Muscle layer of duodenum (tissue), 2 donors: ENCODE measurements at regions not wholly inside any gene's neighbourhood (a gene's known extent, or its start where the extent isn't known, plus 50 kb on each side); places are given as distances from the start of the nearest gene placed in this dataset.

Source experiments
- H3K27ac ChIP-seq: one replicate; pipeline ENCODE4 v1.7.0; 2013; ENCODE audit warnings: mild to moderate bottlenecking, low read length
- H3K27me3 ChIP-seq: one replicate; pipeline ENCODE4 v1.7.0; 2013; ENCODE audit warnings: low read depth, mild to moderate bottlenecking, control low read depth, low read length
- H3K36me3 ChIP-seq, 2 donors: one replicate each; pipeline ENCODE4 v1.7.0; 2013; ENCODE audit warnings: low read length in 2 of 2, control low read depth in 1 of 2, mild to moderate bottlenecking in 1 of 2; ENCODE audit not compliant: insufficient read depth in 2 of 2, control insufficient read depth in 1 of 2
- H3K4me1 ChIP-seq, 2 donors: one replicate each; pipeline ENCODE4 v1.7.0; 2013; ENCODE audit warnings: low read length in 2 of 2, mild to moderate bottlenecking in 2 of 2, control low read depth in 1 of 2, moderate library complexity in 1 of 2; ENCODE audit not compliant: insufficient read depth in 2 of 2, control insufficient read depth in 1 of 2
- H3K4me3 ChIP-seq, 2 donors: one replicate each; pipeline ENCODE4 v1.7.0; 2013; ENCODE audit warnings: low read length in 2 of 2, low read depth in 1 of 2, mild to moderate bottlenecking in 1 of 2
- H3K9me3 ChIP-seq, 2 donors: one replicate each; pipeline ENCODE4 v1.7.0; 2013; ENCODE audit warnings: low read length in 2 of 2, control low read depth in 1 of 2, mild to moderate bottlenecking in 1 of 2; ENCODE audit not compliant: control insufficient read depth in 1 of 2
- donor health status: healthy.

GRCh38 chr1:60982539-60982938 is 99.8 kb upstream of the NFIA start:
- H3K27me3 ChIP-seq = no peaks in the 10 kb centered on the region
- no peaks in the 10 kb centered on the region for H3K36me3 ChIP-seq
- no peaks in the 10 kb centered on the region for H3K4me1 ChIP-seq
- H3K4me3 ChIP-seq = no peak overlapping the region
- no peak overlapping the region for H3K27ac ChIP-seq
- H3K9me3 ChIP-seq = no peaks in the 10 kb centered on the region

GRCh38 chr1:60981357-60981756 is 101.0 kb upstream of the NFIA start:
- H3K27ac ChIP-seq = no peak overlapping the region
- no peaks in the 10 kb centered on the region for H3K9me3 ChIP-seq
- H3K27me3 ChIP-seq = no peaks in the 10 kb centered on the region
- H3K4me3 ChIP-seq = no peak overlapping the region
- H3K4me1 ChIP-seq = no peaks in the 10 kb centered on the region
- no peaks in the 10 kb centered on the region for H3K36me3 ChIP-seq

DNA sequence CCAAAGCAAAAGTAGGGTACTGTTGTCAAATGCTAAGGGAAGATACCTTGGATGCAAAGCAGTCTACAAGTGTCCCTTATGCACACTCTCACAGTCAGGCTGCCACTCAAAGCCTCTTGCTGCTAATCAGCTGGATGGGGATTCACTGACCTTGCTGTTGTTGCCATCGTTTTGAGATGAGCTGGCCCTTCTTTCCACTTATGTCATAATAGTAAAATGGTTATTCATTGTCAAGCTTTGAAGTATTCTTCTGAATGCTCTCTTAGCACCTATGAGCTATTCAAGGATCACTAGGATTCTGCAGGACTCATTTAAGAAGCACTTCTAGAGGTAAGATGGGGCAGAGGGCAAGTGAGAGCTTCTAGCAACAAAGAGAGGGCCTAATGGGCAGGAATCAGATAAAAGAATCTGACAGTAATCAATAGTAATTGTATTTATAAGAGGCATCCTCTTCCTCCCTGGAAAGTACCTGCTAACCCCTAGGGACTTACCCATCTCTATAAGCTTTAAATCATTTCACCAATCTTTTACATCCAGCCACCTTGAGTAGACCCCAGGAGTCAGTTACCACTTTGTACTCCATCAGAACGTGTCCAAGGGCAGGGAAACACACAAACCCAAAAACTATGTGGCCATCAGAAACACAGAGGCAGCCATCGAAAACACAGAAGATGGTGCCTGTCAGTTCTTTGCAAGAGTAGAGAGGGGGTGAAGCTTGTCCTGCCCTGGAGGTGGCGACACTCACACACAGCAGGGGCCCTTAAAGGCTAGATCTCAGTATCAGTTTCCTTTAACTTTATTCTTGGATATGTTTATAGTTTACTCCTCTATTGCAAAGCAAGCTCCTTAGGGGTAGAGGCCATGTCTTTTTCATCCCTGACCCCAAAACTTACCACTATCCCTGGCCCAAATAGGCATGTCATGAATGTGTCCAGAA is 103.7 kb upstream of the NFIA start:
- no peaks in the 10 kb centered on the region for H3K36me3 ChIP-seq
- no peak overlapping the region for H3K4me3 ChIP-seq
- H3K27me3 ChIP-seq = no peaks in the 10 kb centered on the region
- H3K27ac ChIP-seq = no peak overlapping the region
- no peaks in the 10 kb centered on the region for H3K4me1 ChIP-seq
- no peaks in the 10 kb centered on the region for H3K9me3 ChIP-seq

- no peaks in the 10 kb centered on the region for H3K36me3 ChIP-seq
- no peaks in the 10 kb centered on the region for H3K4me1 ChIP-seq
- H3K9me3 ChIP-seq = no peaks in the 10 kb centered on the region
- no peak overlapping the region for H3K27ac ChIP-seq
- no peak overlapping the region for H3K4me3 ChIP-seq
- H3K27me3 ChIP-seq = no peaks in the 10 kb centered on the region
These were observed 104.7 kb upstream of the NFIA start for GRCh38 chr1:60977661-60978060.

DNA sequence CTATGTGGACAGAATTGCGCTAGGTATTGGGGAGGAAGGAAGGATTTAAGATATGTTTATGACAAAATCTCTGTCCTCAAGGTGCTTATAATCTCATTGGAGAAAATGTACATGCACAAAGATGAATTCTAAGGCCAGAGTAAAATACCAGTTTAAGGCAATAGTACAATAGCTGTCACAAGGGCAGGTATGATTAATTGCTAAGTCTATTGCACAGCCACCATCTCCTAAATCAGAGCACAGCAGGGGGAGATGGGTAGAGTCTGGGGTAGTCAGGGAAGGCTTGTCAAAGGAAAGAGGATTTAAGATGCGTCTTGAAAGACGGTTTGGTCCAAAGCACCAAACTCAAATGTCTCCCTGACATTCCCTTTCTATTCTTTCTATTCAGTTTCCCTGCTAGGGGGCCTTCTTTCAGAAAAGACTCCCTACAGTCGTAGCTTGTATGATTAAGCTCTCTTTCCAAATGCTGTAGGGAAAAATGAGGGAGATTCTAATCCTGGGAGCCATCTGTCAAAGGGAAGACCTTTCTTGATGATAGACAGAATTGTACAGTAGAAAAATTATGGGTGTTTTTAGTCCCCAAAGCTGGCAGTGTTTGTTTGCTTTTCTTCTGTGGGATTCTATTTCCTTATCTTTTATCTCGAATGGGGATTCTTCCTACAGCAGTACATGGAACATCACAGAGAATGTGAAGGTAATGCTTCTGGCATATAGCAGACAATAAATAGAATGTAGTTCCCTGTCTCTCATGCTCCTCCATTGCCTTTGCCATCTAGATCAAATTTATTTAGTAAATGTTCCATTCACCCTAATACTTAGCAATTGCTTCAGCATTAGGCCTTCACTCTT is 107.6 kb upstream of the NFIA start:
- Histone ChIP-seq H3K4me1 (peaks cover 3% of the 10 kb centered on the region in 2 donors), H3K9me3 (no peaks in the 10 kb centered on the region), H3K27ac (no peak overlapping the region)

GRCh38 chr1:60973668-60974067 is 108.7 kb upstream of the NFIA start:
- Histone ChIP-seq H3K27ac (no peak overlapping the region), H3K4me3 (no peak overlapping the region), H3K9me3 (no peaks in the 10 kb centered on the region), H3K27me3 (no peaks in the 10 kb centered on the region), H3K4me1 (peaks cover 3% of the 10 kb centered on the region in 2 donors), H3K36me3 (no peaks in the 10 kb centered on the region)

More for the DNA sequence above, 107.6 kb upstream of the NFIA start:
- H3K27me3 ChIP-seq = no peaks in the 10 kb centered on the region
- H3K4me3 ChIP-seq = no peak overlapping the region
- no peaks in the 10 kb centered on the region for H3K36me3 ChIP-seq

DNA sequence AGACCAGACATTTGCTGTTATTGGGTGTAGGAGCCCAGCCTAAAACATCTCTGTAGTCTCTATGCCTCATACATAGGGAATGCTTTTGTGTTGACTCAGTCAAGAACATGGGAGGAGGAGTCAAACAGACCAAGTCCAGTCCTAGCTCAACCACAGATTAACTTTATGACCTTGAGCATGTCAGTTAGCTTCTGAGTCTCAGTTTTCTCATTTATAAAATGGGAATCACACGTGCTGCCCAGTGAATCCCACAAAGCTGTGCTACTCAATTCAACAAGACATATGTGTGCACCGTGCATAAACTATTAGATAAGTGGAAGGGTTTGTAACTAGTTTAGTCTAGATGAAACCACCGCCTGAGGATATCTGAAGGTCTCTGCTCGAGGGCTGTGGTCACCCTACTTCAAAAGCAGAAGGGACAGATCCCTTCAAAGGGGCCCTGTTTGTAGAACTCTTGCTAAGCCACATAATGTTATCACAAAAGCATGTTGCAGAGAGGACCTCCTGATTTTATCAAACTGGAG is 109.5 kb upstream of the NFIA start:
- H3K27me3 ChIP-seq = no peaks in the 10 kb centered on the region
- peaks cover 3% of the 10 kb centered on the region in 2 donors for H3K4me1 ChIP-seq
- H3K9me3 ChIP-seq = no peaks in the 10 kb centered on the region

DNA sequence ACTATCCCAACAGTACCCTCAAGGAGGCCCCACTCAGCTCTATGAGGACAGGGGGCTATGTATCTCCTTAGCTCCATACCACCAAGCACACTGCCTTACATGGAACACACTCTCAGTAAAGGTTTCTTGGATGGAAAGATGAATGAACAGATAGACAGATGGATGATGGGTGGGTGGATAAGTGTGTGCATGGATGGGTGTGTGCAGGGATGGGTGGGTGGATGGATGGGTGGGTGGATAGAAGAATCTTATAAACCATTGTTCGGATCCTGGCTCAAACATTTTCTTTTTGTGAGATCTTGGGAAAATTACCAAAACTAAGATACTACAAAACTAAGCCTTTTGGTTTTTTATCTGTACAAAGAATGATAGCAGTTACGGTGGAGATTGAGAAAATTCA is 111.0 kb upstream of the NFIA start:
- Histone ChIP-seq H3K4me3 (no peak overlapping the region), H3K9me3 (no peaks in the 10 kb centered on the region), H3K27me3 (no peaks in the 10 kb centered on the region), H3K27ac (no peak overlapping the region), H3K4me1 (peaks cover 3% of the 10 kb centered on the region in 2 donors), H3K36me3 (no peaks in the 10 kb centered on the region)

More for the DNA sequence above, 109.5 kb upstream of the NFIA start:
- Histone ChIP-seq H3K4me3 (no peak overlapping the region), H3K27ac (no peak overlapping the region), H3K36me3 (no peaks in the 10 kb centered on the region)

DNA sequence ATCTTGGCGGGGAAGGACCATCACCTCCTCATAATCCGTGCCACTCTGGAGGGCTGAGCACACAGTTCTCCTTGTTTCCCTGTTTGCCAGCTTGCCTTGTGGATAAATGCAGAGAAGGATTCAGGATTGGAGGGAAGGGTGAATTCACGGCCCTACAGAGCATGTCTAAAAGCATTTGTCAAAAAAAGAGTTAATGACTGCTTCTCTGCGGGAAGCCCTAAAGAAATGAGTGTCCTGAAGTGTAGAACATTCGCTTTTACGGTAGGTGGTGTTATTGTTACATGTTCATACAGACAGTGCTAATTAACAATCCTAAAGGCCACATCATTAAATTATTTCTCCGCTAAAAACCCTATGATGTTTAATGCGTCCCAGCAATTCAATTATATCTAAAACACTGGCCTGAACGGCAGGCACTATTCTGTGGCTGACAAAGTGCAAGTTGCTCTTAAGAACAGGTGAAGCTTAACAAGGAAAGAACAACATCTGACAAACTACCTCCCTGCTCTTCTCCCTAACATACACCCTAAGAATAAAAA is 112.3 kb upstream of the NFIA start:
- Histone ChIP-seq H3K27me3 (no peaks in the 10 kb centered on the region), H3K4me1 (peaks cover 3% of the 10 kb centered on the region in 2 donors), H3K4me3 (no peak overlapping the region), H3K9me3 (peaks cover 0 to 6% of the 10 kb centered on the region in 2 donors), H3K36me3 (no peaks in the 10 kb centered on the region), H3K27ac (no peak overlapping the region)

DNA sequence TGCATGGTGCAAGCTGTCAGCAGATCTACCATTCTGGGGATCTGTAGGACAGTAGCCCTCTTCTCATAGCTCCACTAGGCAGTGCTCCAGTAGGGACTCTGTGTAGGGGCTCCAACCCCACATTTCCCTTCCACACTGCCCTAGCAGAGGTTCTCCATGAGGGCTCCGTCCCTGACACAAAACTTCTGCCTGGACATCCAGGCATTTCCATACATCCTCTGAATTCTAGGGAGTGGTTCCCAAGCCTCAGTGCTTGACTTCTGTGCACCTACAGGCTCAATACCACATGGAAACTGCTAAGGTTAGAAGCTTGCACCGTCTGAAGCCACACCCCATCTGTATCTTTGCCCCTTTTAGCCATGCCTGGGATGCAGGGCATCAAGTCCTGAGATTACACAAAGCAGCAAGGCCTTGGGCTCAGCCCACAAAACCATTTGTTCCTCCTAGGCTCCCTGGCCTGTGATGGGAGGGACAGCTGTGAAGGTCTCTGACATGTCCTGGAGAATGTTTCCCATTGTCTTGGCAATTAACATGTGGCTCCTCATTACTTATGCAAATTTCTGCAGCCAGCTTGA is 117.0 kb upstream of the NFIA start:
- peaks cover under 1 to 2% of the 10 kb centered on the region in 2 donors for H3K4me1 ChIP-seq

More for the DNA sequence above, 117.0 kb upstream of the NFIA start:
- H3K27me3 ChIP-seq = no peaks in the 10 kb centered on the region
- H3K36me3 ChIP-seq = no peaks in the 10 kb centered on the region
- peaks cover 0 to 9% of the 10 kb centered on the region in 2 donors for H3K9me3 ChIP-seq
- no peak overlapping the region for H3K27ac ChIP-seq
- peak overlapping the region in 1 of 2 donors; percentile 26 for H3K4me3 ChIP-seq
